GM19452 (cell line): ENCODE measurements at regions not wholly inside any gene's neighbourhood (a gene's known extent, or its start where the extent isn't known, plus 50 kb on each side); places are given as distances from the start of the nearest gene placed in this dataset.

ENCODE experiments used
- ATAC-seq: cut with Tn5 transposase; IDR thresholded peaks from one replicate; pipeline ENCODE4 v1.9.1; 2021; ENCODE audit not compliant: unreplicated experiment

DNA sequence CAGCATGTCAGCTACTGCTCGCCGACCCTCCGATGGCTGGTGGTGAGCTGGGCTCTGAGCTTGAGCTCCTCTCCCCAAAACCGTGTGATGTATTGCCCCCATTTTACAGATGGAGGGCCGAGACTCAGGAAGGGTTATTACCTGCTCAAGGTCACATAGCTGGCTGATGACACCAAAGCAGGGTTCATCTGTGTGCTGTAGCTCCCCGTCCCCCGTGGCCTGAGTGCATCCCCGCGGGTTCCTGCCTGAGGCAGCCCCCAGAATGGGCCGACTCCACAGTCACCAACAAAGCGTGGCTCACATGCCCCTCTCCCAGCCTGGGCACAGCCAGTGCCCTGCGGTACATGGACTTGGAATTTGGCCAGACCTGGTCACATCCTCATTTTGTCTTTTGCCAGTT, 198.6 kb downstream of the TFCP2L1 start:
- no peak for ATAC-seq

DNA sequence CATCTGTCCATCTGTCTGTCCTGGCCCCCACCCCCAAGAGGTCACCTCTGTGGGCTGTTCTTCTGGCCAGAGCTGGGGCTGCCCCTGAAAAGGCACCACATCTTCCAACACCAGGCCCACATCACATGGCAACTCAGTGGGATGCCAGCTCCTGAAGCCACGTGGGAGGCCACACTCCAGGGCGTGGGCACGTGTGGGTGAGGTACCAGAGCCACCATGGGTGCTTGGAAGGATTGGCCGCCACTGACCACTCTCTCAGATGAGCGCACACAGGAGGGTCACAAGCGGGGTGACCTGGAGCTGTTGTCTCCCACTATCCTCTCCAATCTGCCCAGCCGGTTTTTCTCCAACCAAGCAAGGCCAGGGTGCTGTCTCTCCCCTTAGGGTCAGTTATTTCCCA, 197.9 kb downstream of the TFCP2L1 start:
- ATAC-seq = no peak

DNA sequence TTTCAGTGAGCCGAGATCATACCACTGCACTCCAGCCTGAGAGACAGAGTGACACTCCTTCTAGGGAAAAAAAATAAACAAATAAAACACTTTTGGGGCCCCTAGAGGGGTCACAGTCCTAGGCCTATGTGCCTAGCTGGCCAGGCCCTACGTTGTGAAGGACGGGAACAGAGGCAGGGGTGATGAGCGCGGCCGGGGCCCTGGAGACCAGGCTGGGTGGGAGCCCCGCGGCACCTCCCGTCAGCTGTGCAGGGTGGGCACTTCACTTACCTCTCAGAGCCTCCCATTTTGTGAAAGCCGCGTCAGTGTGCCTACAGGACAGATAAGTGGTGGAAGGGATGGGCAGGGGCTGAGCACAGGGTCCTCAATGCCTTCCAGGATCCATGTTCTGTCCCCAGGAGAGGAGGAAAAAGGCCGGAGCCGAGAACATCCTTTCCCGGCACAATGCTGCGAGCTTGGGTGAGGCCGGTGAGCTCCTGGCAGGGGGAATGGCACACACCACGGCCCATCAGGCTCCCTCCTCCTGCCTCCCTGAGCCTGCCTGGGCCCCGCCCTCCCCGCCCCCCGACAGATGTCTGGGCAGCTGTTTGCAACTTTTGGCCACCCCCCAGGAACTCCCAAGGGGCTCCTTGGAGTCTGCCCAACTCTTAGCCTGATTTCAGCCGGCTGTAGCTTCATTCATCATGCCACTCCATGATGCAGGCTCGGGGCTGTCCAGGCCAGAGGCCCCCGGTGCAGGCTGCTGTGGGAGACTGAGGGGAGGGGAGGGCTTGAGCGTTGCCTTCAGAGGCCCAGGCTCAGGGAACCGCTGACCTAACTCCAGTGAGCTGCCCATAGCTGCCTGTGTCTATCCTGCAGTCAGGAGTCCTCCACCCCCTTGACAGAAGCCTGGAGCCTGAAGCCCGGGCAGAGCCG, 196.5 kb downstream of the TFCP2L1 start:
- ATAC-seq = no peak

DNA sequence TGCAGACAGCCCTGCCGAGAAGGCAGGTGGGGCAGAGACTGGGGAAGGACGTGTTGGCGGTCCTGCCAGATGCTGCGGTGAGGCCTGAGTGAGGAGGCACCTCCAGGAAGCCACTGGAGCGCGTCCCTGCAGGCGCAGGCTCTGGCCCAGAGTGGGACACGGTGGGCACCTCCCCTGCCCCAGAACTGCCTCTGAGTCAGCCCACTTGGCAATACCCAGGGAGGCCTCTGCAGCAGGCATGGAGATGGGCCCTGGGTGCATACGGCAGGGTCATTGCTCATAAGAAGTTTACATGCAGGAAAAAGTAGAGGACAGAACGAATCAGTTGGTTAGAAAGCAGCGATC, 195.9 kb downstream of the TFCP2L1 start:
- no peak for ATAC-seq

DNA sequence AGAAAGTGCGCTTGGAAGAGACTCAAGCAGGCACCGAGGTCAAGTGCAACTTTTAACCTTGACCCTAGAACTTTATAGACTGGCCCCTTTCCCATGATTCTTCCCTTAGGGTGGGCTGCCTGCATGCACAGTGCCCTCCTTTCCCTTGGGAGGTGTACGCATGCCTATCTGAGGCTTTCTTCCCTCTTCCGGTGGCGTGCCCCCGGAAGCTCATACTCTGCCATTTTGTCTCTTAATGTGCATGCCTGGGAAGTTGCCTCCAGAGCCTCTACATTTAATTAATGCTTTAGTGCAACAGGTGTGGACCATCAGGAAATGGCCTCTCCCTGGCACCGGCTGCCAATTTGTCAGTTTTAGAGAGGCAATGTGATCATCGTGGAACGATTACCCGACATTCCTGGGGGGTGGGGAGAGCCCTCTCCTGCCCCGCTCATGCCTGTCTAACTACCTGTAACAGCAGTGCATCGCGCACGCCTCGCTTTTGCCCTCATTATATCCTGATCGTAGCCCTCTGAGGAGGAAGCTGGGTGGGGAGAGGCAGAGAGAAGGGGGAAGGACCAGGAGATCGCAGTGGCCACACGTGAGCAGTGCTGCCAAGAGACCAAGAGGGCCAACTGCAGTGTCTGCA, 194.8 kb downstream of the TFCP2L1 start:
- ATAC-seq = no peak

DNA sequence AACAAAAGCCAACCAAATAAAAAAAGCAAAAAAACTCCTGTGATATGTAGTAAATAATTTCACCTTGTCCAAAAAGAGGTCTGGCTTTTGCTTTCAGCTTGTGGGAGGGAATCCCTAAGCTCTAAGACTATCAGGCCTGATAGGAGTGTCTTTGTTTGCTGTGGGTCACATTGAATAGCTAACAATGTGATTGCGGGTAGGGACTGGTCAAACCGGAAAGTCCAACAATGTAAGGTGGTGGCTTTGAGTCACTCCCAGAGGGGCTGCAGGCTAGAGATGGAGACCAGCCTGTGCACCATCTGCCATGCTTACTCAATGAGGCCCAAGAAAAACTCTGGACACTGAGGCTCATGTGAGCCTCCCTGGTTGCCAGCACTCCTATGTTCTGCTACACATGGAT, 192.9 kb downstream of the TFCP2L1 start:
- ATAC-seq = no peak

DNA sequence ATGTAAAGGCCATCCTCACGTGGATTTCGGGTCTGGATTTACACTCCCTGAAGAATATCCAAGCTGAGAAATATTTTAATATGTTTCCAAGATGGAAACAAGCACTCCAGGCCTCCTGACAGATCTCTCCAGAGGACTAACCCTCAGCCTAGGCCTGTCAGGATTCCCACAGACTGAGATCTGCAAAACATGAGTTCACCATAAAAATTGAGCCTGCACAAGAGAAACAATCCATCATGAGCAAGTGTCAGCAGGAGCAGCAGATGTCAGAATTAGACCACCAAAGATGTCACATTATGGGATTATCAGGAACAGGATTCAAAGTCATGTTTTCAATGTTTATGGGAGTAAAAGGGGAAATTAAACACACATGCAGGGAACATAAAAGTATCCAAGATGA, 191.3 kb downstream of the TFCP2L1 start:
- no peak for ATAC-seq

DNA sequence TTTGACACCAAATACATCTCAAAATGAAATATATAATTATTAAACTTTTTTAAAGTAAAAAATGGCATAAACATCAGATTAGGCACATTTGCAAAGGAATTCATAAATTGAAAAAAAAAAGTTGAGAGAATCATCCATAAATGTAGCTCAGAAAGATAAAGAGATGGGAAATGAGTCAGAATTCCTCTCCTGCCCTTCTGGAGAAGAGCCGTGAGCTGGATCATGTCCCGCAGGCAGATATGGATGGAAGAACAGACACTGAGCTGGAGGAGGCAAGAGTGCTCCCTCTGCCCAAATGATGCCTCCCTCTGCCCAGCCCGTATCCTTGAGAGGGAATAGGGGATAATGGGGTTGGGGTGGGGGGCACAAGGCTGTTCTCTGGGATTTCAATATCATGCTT, 190.9 kb downstream of the TFCP2L1 start:
- no peak for ATAC-seq

DNA sequence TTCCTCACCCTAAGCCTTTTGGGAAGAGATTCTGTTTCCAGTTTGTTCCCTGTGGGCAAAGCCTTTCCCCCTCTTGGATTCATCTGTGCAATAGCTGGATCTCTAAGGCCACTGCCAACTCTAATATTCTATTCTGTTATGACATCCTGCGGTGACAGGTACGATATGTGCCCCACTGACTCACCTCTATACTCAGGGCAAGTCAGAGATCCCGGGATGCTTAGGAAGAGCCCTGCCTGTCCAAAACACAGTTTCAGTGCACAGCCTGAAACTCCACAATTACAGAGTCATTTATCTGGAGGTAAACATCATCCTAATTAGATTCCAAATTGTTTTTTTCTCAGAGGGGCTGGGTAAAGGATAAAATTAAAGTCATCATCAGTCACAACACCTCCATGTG, 190.2 kb downstream of the TFCP2L1 start:
- no peak for ATAC-seq

DNA sequence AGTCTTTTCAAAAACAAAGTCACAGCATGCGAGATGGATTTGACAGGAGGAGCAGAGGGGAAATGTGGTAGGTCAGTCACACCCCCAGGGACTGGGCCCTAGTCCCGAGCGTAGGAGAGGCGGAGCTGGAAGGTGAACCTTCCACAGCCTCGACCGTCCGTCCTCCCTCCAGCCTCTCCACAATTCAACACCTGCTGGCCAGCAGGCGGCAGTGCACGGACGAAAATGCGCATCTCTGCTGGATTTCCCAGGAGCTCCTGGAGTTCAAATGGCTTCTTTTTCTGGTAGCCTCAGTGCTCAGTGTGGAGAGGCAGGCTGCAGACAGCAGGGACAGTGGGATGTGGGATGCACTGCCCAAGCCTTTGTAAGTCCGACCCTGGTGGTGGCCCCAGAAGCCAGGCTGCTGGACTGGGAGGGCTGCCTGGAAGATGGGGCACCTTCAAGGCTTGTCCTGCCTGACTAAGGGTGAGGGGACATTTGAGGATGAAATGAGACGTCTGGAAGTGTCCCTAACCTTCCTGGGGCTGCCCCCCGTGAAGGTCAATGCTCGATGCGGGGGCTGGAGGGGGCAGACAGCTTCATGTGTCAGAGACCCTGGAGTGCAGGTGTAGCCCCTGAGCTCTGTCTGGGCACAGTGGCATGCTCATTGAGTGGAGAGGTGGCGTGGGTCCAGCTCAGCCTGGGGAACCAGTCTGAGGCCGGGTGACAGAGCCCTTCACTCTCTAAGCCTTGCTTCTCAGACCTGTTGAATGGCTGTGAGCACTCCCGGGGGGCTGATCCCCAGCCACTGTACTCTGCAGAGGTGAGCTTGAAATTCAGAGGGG, 189.5 kb downstream of the TFCP2L1 start:
- ATAC-seq = no peak

DNA sequence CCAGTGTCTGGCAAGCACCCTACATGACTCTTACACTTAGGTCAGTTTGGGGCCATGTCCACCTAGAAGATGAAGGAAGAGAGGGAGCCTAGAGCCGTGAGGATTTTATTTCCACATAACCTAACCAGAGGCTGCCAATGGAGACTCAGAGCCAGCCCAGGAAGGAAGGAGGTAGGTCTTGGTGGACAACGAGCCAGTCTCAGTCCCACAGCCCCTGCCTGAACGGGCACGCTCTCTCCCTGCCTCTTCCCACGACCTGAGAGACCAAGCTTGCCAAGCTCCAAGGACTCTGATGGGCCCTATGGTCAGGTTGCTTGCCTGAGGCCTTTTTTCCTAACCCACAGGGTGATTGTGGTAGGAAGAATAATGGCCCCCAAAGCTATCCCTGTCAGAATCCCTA, 188.4 kb downstream of the TFCP2L1 start:
- no peak for ATAC-seq

DNA sequence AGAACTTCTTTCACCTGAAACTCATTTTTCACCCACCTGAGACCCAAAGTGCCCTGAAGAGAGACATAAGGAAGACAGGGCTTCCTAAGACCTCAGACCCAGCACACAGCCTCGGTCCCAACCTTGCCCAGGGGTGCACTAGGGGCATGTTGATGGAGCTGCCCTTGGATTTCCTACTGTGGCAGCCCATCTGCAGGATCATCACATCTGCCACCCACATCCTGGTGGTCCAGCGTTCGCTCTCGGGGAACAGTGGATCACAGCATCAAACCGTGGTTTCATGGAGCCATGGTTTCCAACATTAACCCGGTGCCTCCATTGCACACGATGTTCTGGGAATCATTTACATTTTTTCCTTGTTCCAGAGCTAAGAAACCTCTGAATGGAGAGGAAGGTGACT, 186.4 kb downstream of the TFCP2L1 start:
- ATAC-seq = no peak

DNA sequence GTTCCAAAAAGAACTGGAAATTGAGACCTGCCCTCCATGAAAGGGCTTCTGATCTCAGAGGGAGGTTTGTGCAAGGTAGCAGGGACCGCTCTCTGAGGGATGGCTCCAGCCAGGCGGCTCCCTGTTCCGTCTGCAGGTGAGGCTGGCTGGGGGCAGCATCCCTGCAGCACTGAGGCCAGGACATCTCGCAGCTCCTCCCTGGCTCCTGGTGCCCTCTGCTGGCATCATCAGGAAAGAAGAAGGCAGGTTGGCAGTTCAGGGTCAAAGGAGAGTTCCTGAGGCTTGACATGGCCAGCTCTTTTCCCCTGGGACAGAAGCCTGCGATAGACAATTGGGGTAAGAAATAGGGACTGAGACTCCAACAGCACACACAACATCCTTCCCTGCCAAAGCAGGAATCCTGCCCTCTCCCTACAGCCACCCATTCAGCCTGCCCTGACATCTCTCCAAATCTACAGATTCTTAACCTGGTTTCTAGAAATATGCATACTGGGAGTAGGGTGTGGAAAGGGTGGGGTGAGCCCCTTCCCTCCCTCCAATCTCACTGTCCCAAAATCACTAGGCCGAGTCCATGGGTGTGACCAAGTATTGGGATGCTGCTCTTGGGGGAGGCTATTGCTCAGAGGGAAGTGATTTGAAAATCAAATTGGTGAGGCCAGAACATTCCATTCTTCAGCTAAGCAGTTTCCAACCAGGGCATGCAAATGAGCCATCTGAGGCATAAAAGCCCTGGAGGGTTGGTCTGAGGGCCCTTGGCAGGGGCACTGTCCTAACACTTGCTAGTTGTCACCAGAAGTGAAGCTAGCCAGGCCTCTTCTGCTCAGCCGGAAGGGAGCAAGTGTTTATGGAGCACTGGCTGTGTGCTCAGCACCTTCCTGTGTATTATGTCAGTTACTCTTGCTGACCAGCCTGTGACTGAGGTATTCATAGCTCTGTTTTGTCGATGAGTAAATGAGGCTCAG, 185.4 kb downstream of the TFCP2L1 start:
- ATAC-seq = no peak

DNA sequence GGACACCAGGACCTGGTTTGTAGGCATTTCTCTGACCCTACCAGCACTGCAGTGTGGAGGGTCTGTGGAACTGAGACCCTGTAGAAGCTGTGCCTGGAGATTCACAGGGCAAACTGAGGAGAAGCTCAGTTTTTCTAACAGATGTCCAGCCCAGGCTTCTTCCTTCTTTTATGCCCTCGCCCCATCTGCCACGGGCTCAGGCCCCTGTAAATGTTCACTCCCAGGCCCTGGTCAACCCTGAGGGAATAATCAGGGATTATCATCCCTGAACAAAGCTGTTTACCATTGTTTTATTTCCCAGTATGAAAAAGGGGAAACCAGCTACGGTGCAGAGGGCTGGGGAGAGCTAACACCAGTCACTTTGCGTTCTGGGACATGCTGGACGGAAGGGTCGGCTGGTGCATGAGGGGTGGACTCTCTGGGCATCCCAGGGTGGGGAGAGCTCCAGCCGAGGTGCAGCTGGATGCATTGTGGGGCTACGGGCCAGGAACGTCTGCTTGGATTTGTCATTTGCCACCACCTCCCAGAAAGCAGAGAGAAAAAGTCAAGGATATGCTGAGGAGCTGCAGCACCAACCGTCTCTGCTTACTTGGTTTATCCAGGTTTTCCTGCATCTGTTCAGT, 183.8 kb downstream of the TFCP2L1 start:
- no peak for ATAC-seq

DNA sequence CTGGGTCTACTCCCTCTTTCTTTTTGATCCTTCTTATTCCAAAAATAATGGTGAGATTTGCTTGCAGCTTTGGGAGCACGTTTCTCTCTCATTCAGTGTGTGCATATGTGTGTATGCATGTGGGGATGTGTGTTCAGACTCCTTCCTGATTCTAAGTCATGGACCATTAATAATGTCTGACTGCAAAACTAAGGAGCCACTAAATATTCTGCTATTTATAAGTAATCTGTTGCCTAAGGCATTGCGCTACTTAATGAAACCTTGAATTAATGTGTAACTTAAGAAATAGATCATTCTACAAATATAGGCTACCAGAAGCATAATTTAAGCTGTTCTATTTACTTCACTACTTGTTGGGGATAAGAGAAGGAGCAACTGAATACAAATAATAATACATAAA, 182.1 kb downstream of the TFCP2L1 start:
- ATAC-seq = no peak

DNA sequence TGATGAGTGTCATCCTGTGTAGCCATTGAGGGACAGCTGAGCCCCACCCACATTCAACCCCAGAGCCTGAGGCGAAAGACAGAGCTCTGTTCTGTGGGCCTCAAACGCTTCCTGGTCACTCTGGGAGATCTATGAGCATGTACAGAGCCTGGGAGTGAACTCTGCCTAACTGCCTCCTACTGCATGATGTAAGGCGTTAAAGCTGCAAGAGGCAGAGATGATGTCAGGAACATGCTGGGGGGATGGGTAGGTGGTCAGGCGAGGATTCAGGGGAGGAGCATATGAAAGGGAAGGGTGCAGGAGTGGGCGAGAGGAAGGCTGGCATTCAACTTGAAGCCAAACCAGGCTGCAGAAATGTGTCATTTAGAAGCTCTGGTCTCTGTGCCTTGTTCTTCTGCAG, 181.0 kb downstream of the TFCP2L1 start:
- no peak for ATAC-seq

DNA sequence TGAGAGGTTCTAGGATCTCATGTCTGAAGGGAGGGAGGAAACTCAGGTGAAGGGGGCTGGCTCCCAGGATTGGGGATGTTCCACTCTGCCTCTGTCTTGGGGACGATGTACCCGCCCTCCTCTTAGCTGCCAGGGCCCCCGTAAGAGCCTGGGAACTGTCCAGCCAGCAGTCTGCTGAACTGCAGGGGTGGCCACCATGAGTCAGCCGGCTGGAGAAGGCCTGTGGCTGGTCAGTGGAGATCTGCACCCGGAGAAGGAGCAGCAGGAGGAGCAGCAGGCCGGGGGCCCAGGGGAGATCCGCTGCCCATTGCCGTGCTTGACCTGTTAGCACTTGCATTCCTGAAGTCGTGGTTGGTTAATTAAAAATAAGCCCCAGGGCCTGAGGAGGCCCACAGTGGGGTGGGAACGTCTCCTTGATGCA, 180.3 kb downstream of the TFCP2L1 start:
- ATAC-seq = no peak

DNA sequence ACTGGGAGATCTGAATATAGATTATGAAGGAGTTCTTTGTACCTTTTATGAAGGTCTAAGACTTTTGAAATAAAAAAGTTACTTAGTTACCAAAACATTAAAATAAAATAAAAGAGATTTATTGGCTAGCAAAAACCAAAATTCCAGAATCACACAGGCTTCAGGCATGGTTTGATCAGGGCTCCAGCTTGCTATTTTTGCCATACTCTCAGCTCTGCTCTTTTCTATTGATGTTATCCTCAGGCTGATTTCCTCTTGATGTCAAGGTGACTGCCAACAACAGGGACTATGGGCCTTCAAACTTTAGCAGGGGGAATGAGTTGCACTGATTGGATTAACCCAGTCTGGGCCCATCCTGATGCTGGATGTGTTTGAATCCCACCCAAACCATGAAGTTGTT, 174.1 kb downstream of the TFCP2L1 start:
- ATAC-seq = no peak

DNA sequence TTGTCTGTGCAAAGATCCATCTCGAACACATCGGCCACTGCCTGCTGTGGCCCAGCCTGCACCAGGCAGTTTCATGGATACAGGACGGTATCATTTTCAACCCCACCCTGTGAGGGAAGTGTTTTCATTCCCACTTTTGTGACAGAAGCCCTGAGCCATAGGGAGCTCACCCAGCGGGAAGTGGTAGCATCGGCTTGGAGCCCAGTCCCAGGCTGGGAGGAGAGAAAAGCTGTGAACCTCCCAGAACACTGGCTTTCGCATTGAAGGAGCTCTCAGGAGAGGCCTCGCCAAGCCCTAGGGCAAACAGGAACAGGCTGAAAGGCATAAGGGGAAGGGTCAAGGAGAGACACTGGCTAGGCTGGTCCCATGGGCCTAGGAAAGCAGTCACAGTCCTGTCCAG, 166.1 kb downstream of the TFCP2L1 start:
- no peak for ATAC-seq

DNA sequence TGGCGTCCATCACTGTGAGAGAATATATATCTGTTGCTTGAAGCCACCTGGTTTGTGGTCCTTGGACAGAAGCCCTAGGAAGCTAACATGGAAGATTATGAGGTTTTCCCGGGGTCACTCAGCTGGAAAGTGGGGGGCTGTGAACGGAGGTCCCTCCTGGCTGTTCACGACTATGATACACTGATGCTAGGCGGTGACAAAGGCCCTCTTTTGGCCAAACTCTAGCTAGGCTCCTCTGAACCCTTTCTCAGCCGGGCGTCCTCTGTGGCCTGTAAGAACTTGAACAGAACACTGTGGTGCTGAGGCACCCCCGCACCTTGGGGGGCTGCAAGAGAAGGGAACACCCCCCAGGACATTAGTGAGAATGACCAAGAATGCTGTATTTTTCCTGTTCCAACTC, 164.6 kb downstream of the TFCP2L1 start:
- no peak for ATAC-seq
